ENCODE measurements at regions not wholly inside any gene's neighbourhood (a gene's known extent, or its start where the extent isn't known, plus 50 kb on each side); places are given as distances from the start of the nearest gene placed in this dataset.
A peak's percentile ranks its signal among the peaks of the same experiment; 100 is the strongest.
"Not testable (repeated sequence)": the region's sequence is repeated elsewhere in the genome, so short reads cannot be mapped to it uniquely, and the experiment has no call there.

GRCh38 chr9:25381141-25381540 is 297.1 kb downstream of the TUSC1 start:
- Histone ChIP-seq H3K27me3 (ENCODE audit: control insufficient read depth, insufficient read depth) (no peaks in the 10 kb centered on the region), H3K4me1 (ENCODE audit: control insufficient read depth, insufficient read depth, low read length) (no peaks in the 10 kb centered on the region), H3K4me3 (ENCODE audit: low read length) (no peak overlapping the region), H3K27ac (ENCODE audit: low read length) (no peak overlapping the region), H3K9me3 (ENCODE audit: control insufficient read depth, low read length) (no peaks in the 10 kb centered on the region)
- WGBS = 64% methylated on average over 1 of the region's 1 CpG
- intact Hi-C loops (cut with DNase I) = no loop called here
- ATAC-seq (no peak), DNase-seq (no peak)

- intact Hi-C loops (cut with DNase I) = no loop called here
- Histone ChIP-seq H3K4me3 (ENCODE audit: low read length) (no peak overlapping the region), H3K27ac (ENCODE audit: low read length) (no peak overlapping the region), H3K27me3 (ENCODE audit: control insufficient read depth, insufficient read depth) (no peaks in the 10 kb centered on the region), H3K9me3 (ENCODE audit: control insufficient read depth, low read length) (no peaks in the 10 kb centered on the region), H3K4me1 (ENCODE audit: control insufficient read depth, insufficient read depth, low read length) (no peaks in the 10 kb centered on the region)
- ATAC-seq (no peak), DNase-seq (peak in 1 of 3 donors; percentile 17)
- 81% methylated on average over 10 of the region's 10 CpGs for WGBS
These were observed 301.2 kb downstream of the TUSC1 start for GRCh38 chr9:25377039-25377438.

- no peaks in the 10 kb centered on the region for H3K9me3 ChIP-seq (ENCODE audit: control insufficient read depth, low read length)
- no peak for ATAC-seq
- no peaks in the 10 kb centered on the region for H3K4me1 ChIP-seq (ENCODE audit: control insufficient read depth, insufficient read depth, low read length)
- H3K27me3 ChIP-seq (ENCODE audit: control insufficient read depth, insufficient read depth) = no peaks in the 10 kb centered on the region
- no peak overlapping the region for H3K27ac ChIP-seq (ENCODE audit: low read length)
- WGBS = 80% methylated on average over 1 of the region's 1 CpG
- H3K4me3 ChIP-seq (ENCODE audit: low read length) = no peak overlapping the region
- DNase-seq = no peak
- intact Hi-C loops (cut with DNase I) = no loop called here
These were observed 304.0 kb downstream of the TUSC1 start for GRCh38 chr9:25374281-25374680.

GRCh38 chr9:25366906-25367305 is 311.3 kb downstream of the TUSC1 start:
- H3K27ac ChIP-seq (ENCODE audit: low read length) = no peak overlapping the region
- H3K9me3 ChIP-seq (ENCODE audit: control insufficient read depth, low read length) = no peaks in the 10 kb centered on the region
- ATAC-seq = no peak
- no peak overlapping the region for H3K4me3 ChIP-seq (ENCODE audit: low read length)
- 56% methylated on average over 1 of the region's 1 CpG for WGBS
- intact Hi-C loops (cut with DNase I) = no loop called here
- H3K27me3 ChIP-seq (ENCODE audit: control insufficient read depth, insufficient read depth) = no peaks in the 10 kb centered on the region
- H3K4me1 ChIP-seq (ENCODE audit: control insufficient read depth, insufficient read depth, low read length) = no peaks in the 10 kb centered on the region
- DNase-seq = no peak

GRCh38 chr9:25353783-25354182 is 324.5 kb downstream of the TUSC1 start:
- no peak for ATAC-seq
- WGBS = 30% methylated on average over 1 of the region's 1 CpG

GRCh38 chr9:25350011-25350410 is 328.2 kb downstream of the TUSC1 start:
- Histone ChIP-seq H3K4me3 (ENCODE audit: low read length) (no peak overlapping the region), H3K4me1 (ENCODE audit: control insufficient read depth, insufficient read depth, low read length) (no peaks in the 10 kb centered on the region), H3K9me3 (ENCODE audit: control insufficient read depth, low read length) (no peaks in the 10 kb centered on the region), H3K27me3 (ENCODE audit: control insufficient read depth, insufficient read depth) (no peaks in the 10 kb centered on the region), H3K27ac (ENCODE audit: low read length) (no peak overlapping the region)
- ATAC-seq = no peak
- intact Hi-C loops (cut with DNase I) = no loop called here
- no peak for DNase-seq
- 87% methylated on average over 2 of the region's 2 CpGs for WGBS

More at GRCh38 chr9:25353783-25354182, 324.5 kb downstream of the TUSC1 start:
- no peak overlapping the region for H3K4me3 ChIP-seq (ENCODE audit: low read length)
- DNase-seq = no peak
- no peaks in the 10 kb centered on the region for H3K27me3 ChIP-seq (ENCODE audit: control insufficient read depth, insufficient read depth)
- H3K27ac ChIP-seq (ENCODE audit: low read length) = no peak overlapping the region
- no peaks in the 10 kb centered on the region for H3K4me1 ChIP-seq (ENCODE audit: control insufficient read depth, insufficient read depth, low read length)
- intact Hi-C loops (cut with DNase I) = no loop called here
- no peaks in the 10 kb centered on the region for H3K9me3 ChIP-seq (ENCODE audit: control insufficient read depth, low read length)

- DNase-seq (no peak), ATAC-seq (no peak)
- intact Hi-C loops (cut with DNase I) = no loop called here
- Histone ChIP-seq H3K4me1 (ENCODE audit: control insufficient read depth, insufficient read depth, low read length) (no peaks in the 10 kb centered on the region), H3K4me3 (ENCODE audit: low read length) (no peak overlapping the region), H3K27me3 (ENCODE audit: control insufficient read depth, insufficient read depth) (no peaks in the 10 kb centered on the region), H3K9me3 (ENCODE audit: control insufficient read depth, low read length) (no peaks in the 10 kb centered on the region), H3K27ac (ENCODE audit: low read length) (no peak overlapping the region)
- 76% methylated on average over 8 of the region's 8 CpGs for WGBS
These were observed 356.1 kb downstream of the TUSC1 start for GRCh38 chr9:25322142-25322541.

- Histone ChIP-seq H3K9me3 (ENCODE audit: control insufficient read depth, low read length) (no peaks in the 10 kb centered on the region), H3K4me3 (ENCODE audit: low read length) (no peak overlapping the region), H3K4me1 (ENCODE audit: control insufficient read depth, insufficient read depth, low read length) (no peaks in the 10 kb centered on the region), H3K27ac (ENCODE audit: low read length) (no peak overlapping the region), H3K27me3 (ENCODE audit: control insufficient read depth, insufficient read depth) (no peaks in the 10 kb centered on the region)
- intact Hi-C loops (cut with DNase I) = no loop called here
- ATAC-seq (no peak), DNase-seq (no peak)
- 72% methylated on average over 1 of the region's 1 CpG for WGBS
These were observed 367.3 kb downstream of the TUSC1 start for GRCh38 chr9:25310961-25311360.

GRCh38 chr9:25308549-25308948 is 369.7 kb downstream of the TUSC1 start:
- no peak for DNase-seq
- H3K27ac ChIP-seq (ENCODE audit: low read length) = no peak overlapping the region
- no peak for ATAC-seq
- H3K4me3 ChIP-seq (ENCODE audit: low read length) = no peak overlapping the region
- intact Hi-C loops (cut with DNase I) = no loop called here
- H3K4me1 ChIP-seq (ENCODE audit: control insufficient read depth, insufficient read depth, low read length) = no peaks in the 10 kb centered on the region
- no peaks in the 10 kb centered on the region for H3K9me3 ChIP-seq (ENCODE audit: control insufficient read depth, low read length)
- H3K27me3 ChIP-seq (ENCODE audit: control insufficient read depth, insufficient read depth) = no peaks in the 10 kb centered on the region
- 38% methylated on average over 1 of the region's 1 CpG for WGBS

- Histone ChIP-seq H3K27me3 (ENCODE audit: control insufficient read depth, insufficient read depth) (no peaks in the 10 kb centered on the region), H3K9me3 (ENCODE audit: control insufficient read depth, low read length) (no peaks in the 10 kb centered on the region), H3K4me1 (ENCODE audit: control insufficient read depth, insufficient read depth, low read length) (no peaks in the 10 kb centered on the region), H3K4me3 (ENCODE audit: low read length) (no peak overlapping the region), H3K27ac (ENCODE audit: low read length) (no peak overlapping the region)
- DNase-seq (no peak), ATAC-seq (no peak)
- WGBS = 20% methylated on average over 1 of the region's 1 CpG
- intact Hi-C loops (cut with DNase I) = no loop called here
These were observed 375.6 kb downstream of the TUSC1 start for GRCh38 chr9:25302601-25303000.

GRCh38 chr9:25288195-25288594 is 390.0 kb downstream of the TUSC1 start:
- WGBS = 85% methylated on average over 5 of the region's 5 CpGs
- intact Hi-C loops (cut with DNase I) = not testable (repeated sequence)

GRCh38 chr9:25284365-25284764 is 393.9 kb downstream of the TUSC1 start:
- DNase-seq (no peak), ATAC-seq (no peak)
- 31% methylated on average over 1 of the region's 1 CpG for WGBS
- Histone ChIP-seq H3K4me3 (ENCODE audit: low read length) (no peak overlapping the region), H3K27me3 (ENCODE audit: control insufficient read depth, insufficient read depth) (no peaks in the 10 kb centered on the region), H3K4me1 (ENCODE audit: control insufficient read depth, insufficient read depth, low read length) (no peaks in the 10 kb centered on the region), H3K9me3 (ENCODE audit: control insufficient read depth, low read length) (no peaks in the 10 kb centered on the region), H3K27ac (ENCODE audit: low read length) (no peak overlapping the region)
- intact Hi-C loops (cut with DNase I) = no loop called here

More at GRCh38 chr9:25288195-25288594, 390.0 kb downstream of the TUSC1 start:
- H3K9me3 ChIP-seq (ENCODE audit: control insufficient read depth, low read length); H3K27ac ChIP-seq (ENCODE audit: low read length); ATAC-seq; DNase-seq; H3K4me1 ChIP-seq (ENCODE audit: control insufficient read depth, insufficient read depth, low read length); H3K4me3 ChIP-seq (ENCODE audit: low read length); H3K27me3 ChIP-seq (ENCODE audit: control insufficient read depth, insufficient read depth): not testable (repeated sequence)

All from right cardiac atrium (tissue), 5 donors.